GM12864 (cell line): ENCODE measurements at regions not wholly inside any gene's neighbourhood (a gene's known extent, or its start where the extent isn't known, plus 50 kb on each side); places are given as distances from the start of the nearest gene placed in this dataset.

Experiments used
- DNase-seq: peaks from one replicate; pipeline ENCODE4 v3.0.0-alpha.2; 2011; ENCODE audit warnings: low read depth
- H3K4me3 ChIP-seq: 2 replicates; pipeline ENCODE4 v1.5.1; 2011; ENCODE audit warnings: mild to moderate bottlenecking, low read depth, low read length, control low read depth
- CTCF ChIP-seq: IDR thresholded peaks from 2 replicates; pipeline ENCODE4 v1.5.1; 2011; ENCODE audit warnings: low read depth, mild to moderate bottlenecking, moderate library complexity, low read length, control low read depth, inconsistent platforms; ENCODE audit errors: missing control alignments

GRCh38 chr3:22608093-22608492, 595.0 kb upstream of the UBE2E2 start:
- DNase-seq, result no peak
- no peak for TF ChIP-seq CTCF

GRCh38 chr3:22608721-22609120, 594.4 kb upstream of the UBE2E2 start:
- H3K4me3 ChIP-seq, result no peak overlapping the region
- no peak for DNase-seq
- TF ChIP-seq CTCF, result no peak

More at GRCh38 chr3:22608093-22608492, 595.0 kb upstream of the UBE2E2 start:
- H3K4me3 ChIP-seq, result no peak overlapping the region

GRCh38 chr3:22609139-22609538, 594.0 kb upstream of the UBE2E2 start:
- no peak for DNase-seq
- no peak overlapping the region for H3K4me3 ChIP-seq
- no peak for TF ChIP-seq CTCF

- TF ChIP-seq CTCF, result no peak
- no peak overlapping the region for H3K4me3 ChIP-seq
- no peak for DNase-seq
These were observed 590.2 kb upstream of the UBE2E2 start for GRCh38 chr3:22612927-22613326.

- H3K4me3 ChIP-seq, result no peak overlapping the region
- TF ChIP-seq CTCF, result no peak
- no peak for DNase-seq
These were observed 587.3 kb upstream of the UBE2E2 start for GRCh38 chr3:22615790-22616189.

- TF ChIP-seq CTCF, result no peak
- no peak overlapping the region for H3K4me3 ChIP-seq
- DNase-seq, result no peak
These were observed 585.8 kb upstream of the UBE2E2 start for GRCh38 chr3:22617372-22617771.

- no peak overlapping the region for H3K4me3 ChIP-seq
- no peak for DNase-seq
- no peak for TF ChIP-seq CTCF
These were observed 582.6 kb upstream of the UBE2E2 start for GRCh38 chr3:22620498-22620897.
